Loucy (cell line): ENCODE measurements at regions not wholly inside any gene's neighbourhood (a gene's known extent, or its start where the extent isn't known, plus 50 kb on each side); places are given as distances from the start of the nearest gene placed in this dataset.
A peak's percentile ranks its signal among the peaks of the same experiment; 100 is the strongest.

ENCODE experiments used
- H2AFZ ChIP-seq: fragments of 200-600 bp; sonication (generic); 2 replicates; pipeline ENCODE4 v1.6.0; 2016; ENCODE audit warnings: antibody characterized with exemption, mild to moderate bottlenecking, low read length, moderate library complexity
- H3F3A ChIP-seq: fragments of 200-600 bp; 2 replicates; pipeline ENCODE4 v1.6.0; 2016; ENCODE audit warnings: antibody characterized with exemption, low read depth, mild to moderate bottlenecking
- H3K27me3 ChIP-seq: fragments of 200-600 bp; sonication (generic); 2 replicates; pipeline ENCODE4 v1.6.1; 2014; ENCODE audit warnings: low read length, mild to moderate bottlenecking; ENCODE audit not compliant: insufficient read depth, poor library complexity, severe bottlenecking
- H3K36me3 ChIP-seq: fragments of 200-600 bp; sonication (generic); 2 replicates; pipeline ENCODE4 v1.6.1; 2016; ENCODE audit warnings: low read length; ENCODE audit not compliant: insufficient read depth
- H3K4me1 ChIP-seq: fragments of 200-600 bp; sonication (generic); 2 replicates; pipeline ENCODE4 v1.5.1; 2014; ENCODE audit warnings: low read length, mild to moderate bottlenecking; ENCODE audit not compliant: insufficient read depth, poor library complexity, severe bottlenecking
- H3K4me2 ChIP-seq: fragments of 200-600 bp; sonication (generic); 2 replicates; pipeline ENCODE4 v1.6.0; 2014; ENCODE audit warnings: antibody characterized with exemption, low read length, low read depth, mild to moderate bottlenecking; ENCODE audit not compliant: poor library complexity, severe bottlenecking
- H3K4me3 ChIP-seq: fragments of 200-600 bp; sonication (generic); 2 replicates; pipeline ENCODE4 v1.5.1; 2014; ENCODE audit warnings: low read length, mild to moderate bottlenecking, mixed read lengths; ENCODE audit not compliant: poor library complexity, severe bottlenecking
- H3K79me2 ChIP-seq: fragments of 200-600 bp; sonication (generic); 2 replicates; pipeline ENCODE4 v1.6.1; 2014; ENCODE audit warnings: low read length; ENCODE audit not compliant: insufficient read depth
- H3K9ac ChIP-seq: fragments of 200-600 bp; sonication (generic); 2 replicates; pipeline ENCODE4 v1.6.0; 2014; ENCODE audit warnings: mild to moderate bottlenecking, low read depth, low read length, moderate library complexity; ENCODE audit not compliant: poor library complexity, severe bottlenecking
- H3K9me2 ChIP-seq: fragments of 200-600 bp; sonication (generic); replicated peaks from 2 replicates; pipeline ENCODE4 v1.6.1; 2016; ENCODE audit warnings: low read depth, low read length, mixed read lengths
- H3K9me3 ChIP-seq: fragments of 200-600 bp; sonication (generic); 2 replicates; pipeline ENCODE4 v1.6.1; 2014; ENCODE audit warnings: mild to moderate bottlenecking, antibody characterized with exemption, low read length, low read depth; ENCODE audit not compliant: insufficient read depth
- H4K20me1 ChIP-seq: fragments of 200-600 bp; sonication (generic); 2 replicates; pipeline ENCODE4 v1.6.0; 2014; ENCODE audit warnings: antibody characterized with exemption, low read length, mild to moderate bottlenecking; ENCODE audit not compliant: insufficient read depth, poor library complexity, severe bottlenecking
- CTCF ChIP-seq: fragments of 200-600 bp; sonication (generic); conservative IDR thresholded peaks from 2 replicates; pipeline ENCODE4 v1.5.1; 2014; ENCODE audit warnings: mild to moderate bottlenecking, antibody characterized with exemption, low read length
- EZH2phosphoT487 ChIP-seq: fragments of 200-600 bp; IDR thresholded peaks from 2 replicates; pipeline ENCODE4 v1.6.1; 2018; ENCODE audit warnings: antibody characterized with exemption, mild to moderate bottlenecking, moderate library complexity, borderline replicate concordance

GRCh38 chr1:213891989-213892902 is 95.5 kb upstream of the PROX1 start:
- Histone ChIP-seq H3K27me3 (no peaks in the 10 kb centered on the region), H3F3A (no peaks in the 10 kb centered on the region), H3K36me3 (no peaks in the 10 kb centered on the region), H3K9ac (no peak overlapping the region), H3K4me3 (peak overlapping the region; percentile 20), H3K9me3 (no peaks in the 10 kb centered on the region), H4K20me1 (no peaks in the 10 kb centered on the region), H3K9me2 (no peaks in the 10 kb centered on the region), H3K4me2 (peak overlapping the region; percentile 2), H3K4me1 (no peaks in the 10 kb centered on the region), H2AFZ (0 out of 2 replicates have a peak overlapping the region, but pooled peaks have one; percentile 41), H3K79me2 (no peaks in the 10 kb centered on the region)
- TF ChIP-seq EZH2phosphoT487 (no peak), CTCF (no peak)

- H3K9me3 ChIP-seq = no peaks in the 10 kb centered on the region
- no peaks in the 10 kb centered on the region for H3K36me3 ChIP-seq
- H3K79me2 ChIP-seq = no peaks in the 10 kb centered on the region
- H2AFZ ChIP-seq = no peak overlapping the region
- no peaks in the 10 kb centered on the region for H3K4me1 ChIP-seq
- no peaks in the 10 kb centered on the region for H4K20me1 ChIP-seq
- H3K4me3 ChIP-seq = no peak overlapping the region
- H3K27me3 ChIP-seq = no peaks in the 10 kb centered on the region
- no peaks in the 10 kb centered on the region for H3F3A ChIP-seq
- no peak overlapping the region for H3K4me2 ChIP-seq
- no peak overlapping the region for H3K9ac ChIP-seq
- no peaks in the 10 kb centered on the region for H3K9me2 ChIP-seq
- no peak for TF ChIP-seq EZH2phosphoT487
- TF ChIP-seq CTCF = no peak
Measured at GRCh38 chr1:213898684-213899083, 89.1 kb upstream of the PROX1 start.

GRCh38 chr1:213899413-213899812 is 88.4 kb upstream of the PROX1 start:
- Histone ChIP-seq H3F3A (no peaks in the 10 kb centered on the region), H3K4me1 (no peaks in the 10 kb centered on the region), H3K9me3 (no peaks in the 10 kb centered on the region), H3K4me3 (no peak overlapping the region), H2AFZ (no peak overlapping the region), H3K9me2 (no peaks in the 10 kb centered on the region), H3K4me2 (no peak overlapping the region), H4K20me1 (no peaks in the 10 kb centered on the region), H3K79me2 (no peaks in the 10 kb centered on the region), H3K9ac (no peak overlapping the region), H3K27me3 (no peaks in the 10 kb centered on the region), H3K36me3 (no peaks in the 10 kb centered on the region)
- TF ChIP-seq CTCF = no peak
- TF ChIP-seq EZH2phosphoT487 = no peak
